ENCODE measurements at regions not wholly inside any gene's neighbourhood (a gene's known extent, or its start where the extent isn't known, plus 50 kb on each side); places are given as distances from the start of the nearest gene placed in this dataset.

GRCh38 chr4:28462766-28463700, 1602.4 kb downstream of the STIM2 start:
- TF ChIP-seq CTCF (IDR thresholded peaks at IDR 0.05) (peak in 2 of 12 donors; percentile 20 to 23), POLR2A (IDR thresholded peaks at IDR 0.05) (no peak)

All from heart left ventricle (tissue), 13 donors.